HG02623 (cell line): ENCODE measurements at regions not wholly inside any gene's neighbourhood (a gene's known extent, or its start where the extent isn't known, plus 50 kb on each side); places are given as distances from the start of the nearest gene placed in this dataset.
A peak's percentile ranks its signal among the peaks of the same experiment; 100 is the strongest.

ENCODE experiments used
- ATAC-seq: cut with Tn5 transposase; IDR thresholded peaks from one replicate; pipeline ENCODE4 v1.9.1; 2021; ENCODE audit warnings: moderate library complexity; ENCODE audit not compliant: unreplicated experiment

DNA sequence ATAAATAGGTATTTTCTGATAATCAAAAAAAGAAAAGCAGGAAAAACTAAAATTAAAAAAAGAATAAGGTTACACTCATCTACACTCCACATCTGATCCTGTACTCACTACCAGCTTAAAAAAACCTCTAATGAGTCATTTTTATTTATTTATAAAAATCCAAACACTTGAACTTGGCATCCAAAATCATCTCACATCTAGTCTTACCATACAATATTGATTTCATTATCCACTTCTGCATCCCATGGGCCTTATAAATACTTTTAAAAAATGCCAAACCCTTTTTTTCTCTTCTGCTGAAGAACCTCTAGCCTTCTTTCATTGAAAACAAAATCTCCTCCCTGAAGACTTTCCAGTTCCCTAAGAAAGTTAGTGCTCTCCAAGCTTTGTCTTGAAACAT lies 109.7 kb downstream of the TMTC3 start:
- ATAC-seq: no peak

DNA sequence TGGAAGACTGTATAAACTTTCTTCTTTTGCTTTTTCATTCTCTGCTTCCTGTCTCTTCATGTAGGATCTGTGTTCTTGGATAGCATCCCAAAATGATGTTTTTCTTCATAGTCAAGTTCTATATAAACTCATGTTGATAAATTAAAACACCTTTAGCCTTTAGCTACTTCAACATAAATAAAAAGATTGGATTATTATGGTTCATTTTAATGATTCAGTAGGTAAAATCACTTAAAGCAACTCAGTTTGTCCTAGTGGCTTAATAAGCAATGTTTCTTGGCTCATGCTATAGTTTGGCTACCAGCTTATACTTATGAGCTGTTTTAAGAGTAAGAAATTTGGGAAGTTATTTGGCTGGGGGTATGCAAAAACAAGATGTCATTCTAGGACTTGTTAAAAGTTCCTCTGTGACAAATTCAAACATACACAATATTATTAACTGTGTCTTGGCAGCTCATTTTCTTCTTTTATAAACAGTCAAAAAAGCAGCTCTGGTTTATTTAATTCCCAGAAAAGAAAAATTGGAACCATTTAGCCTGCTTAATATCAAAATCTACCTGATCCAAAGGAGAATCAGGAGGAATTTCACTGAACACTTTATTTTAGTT lies 111.4 kb downstream of the TMTC3 start:
- ATAC-seq: no peak

GRCh38 chr12:88255224-88255623 lies 113.1 kb downstream of the TMTC3 start:
- ATAC-seq: no peak

GRCh38 chr12:88255847-88256246 lies 113.7 kb downstream of the TMTC3 start:
- no peak for ATAC-seq

- ATAC-seq: no peak
These were observed 116.3 kb downstream of the TMTC3 start for GRCh38 chr12:88258396-88258795.

- no peak for ATAC-seq
These were observed 124.8 kb downstream of the TMTC3 start for GRCh38 chr12:88266806-88267360.

- ATAC-seq: no peak
These were observed 125.5 kb downstream of the TMTC3 start for GRCh38 chr12:88267630-88268029.

DNA sequence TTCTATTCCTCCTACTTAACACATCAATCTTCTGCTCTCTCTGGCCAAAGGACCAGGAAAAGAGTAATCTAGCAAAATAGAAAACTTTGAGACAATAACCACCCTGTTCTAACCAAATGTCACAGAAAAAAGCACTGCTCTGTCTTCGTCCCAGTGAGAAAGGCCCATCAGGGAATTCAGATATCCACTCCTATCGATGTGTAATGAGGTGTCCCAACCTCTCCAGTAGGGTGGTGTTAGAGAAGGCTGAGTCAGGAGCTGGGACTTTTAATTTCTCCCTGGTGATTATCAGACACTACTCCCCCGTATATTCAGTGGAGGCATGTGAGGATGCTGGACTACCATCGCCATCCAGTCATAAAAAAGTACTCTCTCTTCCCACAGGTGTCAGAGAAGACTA lies 130.3 kb downstream of the TMTC3 start:
- no peak for ATAC-seq

DNA sequence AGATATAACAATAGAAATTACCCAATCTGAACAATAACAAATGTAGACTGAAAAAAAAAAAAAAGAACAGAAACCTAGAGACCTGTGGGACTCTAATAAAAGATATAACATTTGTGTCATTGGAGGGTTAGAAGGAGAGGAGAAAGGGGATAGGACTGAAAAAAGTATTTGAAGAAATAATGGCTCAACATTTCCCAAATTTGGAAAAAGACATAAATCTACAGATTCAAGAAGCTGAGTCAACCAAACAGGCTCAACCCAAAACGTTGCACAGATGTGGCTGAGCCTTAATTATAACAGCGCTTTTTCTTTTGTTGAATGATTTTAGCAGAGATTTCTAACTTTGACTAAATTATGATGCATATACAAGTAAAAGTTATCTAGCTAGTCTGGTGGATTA lies 131.3 kb downstream of the TMTC3 start:
- ATAC-seq: no peak

- no peak for ATAC-seq
These were observed 131.8 kb downstream of the TMTC3 start for GRCh38 chr12:88273875-88274274.

GRCh38 chr12:88291498-88292131 lies 149.5 kb downstream of the TMTC3 start:
- no peak for ATAC-seq

- ATAC-seq: no peak
These were observed 156.0 kb downstream of the TMTC3 start for GRCh38 chr12:88298014-88298682.

DNA sequence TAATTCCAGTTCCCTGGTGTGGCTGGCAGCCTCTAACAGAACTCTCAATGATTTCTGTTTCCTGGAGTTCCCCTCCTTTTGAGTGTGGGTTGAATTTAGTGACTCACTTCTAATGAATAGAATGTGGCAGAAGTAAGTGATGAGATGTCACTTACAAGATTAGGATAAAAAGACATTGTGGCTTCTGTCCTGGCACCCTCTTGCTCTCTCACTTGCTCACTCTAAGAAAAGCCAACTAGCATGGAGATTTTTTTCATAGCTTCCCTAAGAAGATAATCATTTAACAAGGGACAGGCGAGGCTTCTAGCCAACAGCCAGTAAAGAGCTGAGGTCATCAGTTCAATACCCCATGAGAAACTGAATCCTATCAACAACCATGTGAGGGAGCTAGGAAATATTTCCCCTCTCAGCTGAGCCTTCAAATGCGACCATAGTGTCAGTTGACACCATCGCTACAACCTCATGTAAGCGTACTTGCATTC lies 156.7 kb downstream of the TMTC3 start:
- ATAC-seq: peak; percentile 23

DNA sequence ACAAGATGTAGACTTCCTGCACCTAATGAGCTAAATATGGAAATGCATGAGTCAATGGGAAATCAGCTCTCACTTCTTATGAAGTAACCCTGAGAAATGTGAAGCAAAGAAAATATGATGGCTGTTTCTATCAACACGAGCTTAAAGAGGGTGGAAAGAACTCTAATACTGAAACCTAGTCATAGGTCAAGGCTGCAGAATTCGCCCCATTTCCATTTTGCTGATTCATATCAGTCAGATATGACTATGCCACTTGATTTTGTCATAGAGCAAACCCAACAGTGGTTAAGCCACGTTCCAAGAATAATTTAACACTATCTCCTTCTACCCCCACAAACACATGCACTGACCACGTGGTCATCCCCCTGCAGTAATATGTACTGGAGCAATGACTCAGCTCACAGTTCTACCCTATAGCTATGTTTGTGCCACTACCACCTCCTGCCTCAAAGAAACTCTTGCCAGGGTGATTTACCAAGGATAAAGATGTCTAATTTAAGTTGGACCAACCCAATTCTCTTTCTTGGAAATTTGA lies 157.5 kb downstream of the TMTC3 start:
- peak; percentile 95 for ATAC-seq

GRCh38 chr12:88300931-88301330 lies 158.8 kb downstream of the TMTC3 start:
- no peak for ATAC-seq

DNA sequence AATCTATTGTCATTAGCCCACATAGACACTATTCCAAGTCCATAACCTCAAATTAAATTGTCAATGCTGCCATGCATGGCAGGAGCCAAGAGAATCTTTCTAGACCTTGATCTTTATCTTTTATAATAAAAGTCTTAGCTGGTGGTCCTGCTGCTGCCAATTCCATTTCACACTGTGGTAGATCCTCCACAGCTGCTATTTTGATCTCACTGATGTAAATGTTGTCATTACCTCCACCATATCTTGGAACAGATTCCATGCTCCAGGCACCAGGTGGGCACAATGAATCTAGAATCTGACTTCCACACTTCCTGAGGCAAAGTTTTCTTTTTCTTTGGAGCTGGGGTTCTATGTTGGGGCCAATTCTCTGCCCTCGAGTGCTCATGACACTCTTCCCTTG lies 161.2 kb downstream of the TMTC3 start:
- no peak for ATAC-seq

DNA sequence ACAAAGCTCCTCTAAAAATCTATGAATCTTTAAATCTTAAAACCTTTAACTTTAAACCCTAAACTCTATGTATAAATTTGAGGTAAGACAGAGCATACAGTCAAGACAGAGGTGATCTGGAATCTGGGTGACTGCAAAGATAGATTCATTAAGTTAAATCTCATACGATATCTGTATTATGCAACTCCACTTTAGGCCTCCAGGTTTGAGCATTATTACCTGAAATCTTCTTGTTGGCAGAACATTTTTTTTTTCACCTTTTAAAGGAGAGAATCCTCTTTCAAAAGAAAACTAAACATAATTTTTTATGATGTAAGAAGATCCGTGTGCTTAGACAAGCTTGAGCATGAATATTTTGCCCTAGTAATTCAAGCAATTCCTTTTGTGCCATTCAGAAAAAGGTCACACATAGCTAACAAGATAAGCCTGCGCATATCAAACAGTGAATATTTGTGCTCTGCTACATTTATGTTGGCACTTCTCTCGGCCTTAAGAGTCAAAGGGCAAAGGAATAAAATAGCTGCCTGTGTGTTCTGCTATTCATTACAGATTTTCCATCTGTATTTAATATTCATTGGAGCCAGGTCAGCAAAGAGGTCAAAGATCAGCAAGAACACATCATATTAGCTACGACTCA lies 163.3 kb downstream of the TMTC3 start:
- no peak for ATAC-seq

DNA sequence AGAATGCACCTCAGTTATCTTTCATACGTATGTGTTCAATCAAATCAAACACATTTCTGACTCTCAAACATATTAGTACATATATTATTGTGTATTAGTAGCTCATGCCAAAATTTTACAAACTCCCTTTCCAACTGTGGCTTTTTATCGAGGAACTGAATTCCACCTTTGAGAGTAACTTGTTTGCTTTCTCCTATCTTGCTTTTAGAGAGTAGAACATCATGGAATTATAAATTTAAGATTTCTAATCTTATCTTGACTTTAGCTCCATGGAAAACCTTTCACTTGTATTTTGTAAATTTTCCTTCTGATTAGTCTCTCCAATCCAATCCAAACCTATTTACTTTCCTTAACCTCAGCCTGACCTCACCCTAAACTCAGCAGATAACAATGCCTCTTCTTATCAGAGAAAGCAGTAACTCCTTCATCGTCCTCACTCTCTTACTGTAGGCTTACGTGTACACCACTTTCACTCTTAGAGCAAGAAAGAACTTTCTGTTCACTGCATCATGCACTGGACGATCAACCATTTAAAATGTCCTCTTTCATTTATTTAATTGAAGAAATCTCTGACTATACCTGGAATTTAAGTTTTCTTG lies 164.5 kb downstream of the TMTC3 start:
- no peak for ATAC-seq

DNA sequence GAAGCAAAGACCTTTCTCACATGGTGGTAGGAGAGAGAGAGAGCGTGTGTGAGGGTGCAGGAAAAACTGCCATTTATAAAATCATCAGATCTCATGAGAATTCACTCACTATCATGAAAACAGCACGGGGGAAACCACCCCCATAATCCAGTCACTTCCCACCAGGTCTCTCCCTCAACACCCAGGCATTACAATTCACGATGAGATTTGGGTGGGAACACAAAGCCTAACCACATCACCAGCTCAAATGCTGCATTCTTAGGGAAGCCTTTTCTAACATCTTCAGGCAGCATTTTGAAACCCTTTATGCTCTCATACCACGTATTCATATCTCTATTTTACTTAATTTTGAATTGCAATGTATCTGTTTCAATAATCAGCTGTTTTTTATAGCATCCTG lies 165.9 kb downstream of the TMTC3 start:
- no peak for ATAC-seq

GRCh38 chr12:88308825-88309224 lies 166.7 kb downstream of the TMTC3 start:
- ATAC-seq: no peak

- ATAC-seq: no peak
These were observed 167.4 kb downstream of the TMTC3 start for GRCh38 chr12:88309546-88309945.
